ENCODE measurements at regions not wholly inside any gene's neighbourhood (a gene's known extent, or its start where the extent isn't known, plus 50 kb on each side); places are given as distances from the start of the nearest gene placed in this dataset.

DNA sequence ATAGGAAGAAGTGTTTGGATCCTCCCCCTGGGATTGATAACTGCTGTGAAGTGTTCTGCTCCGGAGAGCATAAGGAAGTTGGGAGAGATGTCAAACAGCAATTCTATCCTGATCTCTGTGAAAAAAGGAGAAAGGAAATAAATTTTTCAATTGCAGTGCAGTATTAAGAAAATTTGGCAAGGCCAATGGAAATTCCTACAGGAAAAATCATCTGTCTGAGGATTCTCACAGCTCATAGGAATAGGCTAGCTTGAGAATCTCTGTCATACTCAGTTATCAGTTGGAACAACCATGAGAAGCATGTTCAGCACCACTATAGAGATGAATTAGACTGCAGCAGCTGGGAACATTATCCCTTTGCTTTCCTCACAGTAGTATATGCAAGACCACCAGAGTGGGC is 1238.9 kb upstream of the MIR17HG start:
- H3K4me3 Mint-ChIP-seq, result no peak overlapping the region
- no peaks in the 10 kb centered on the region for H3K4me1 Mint-ChIP-seq
- CTCF ChIA-PET, result no interaction called here
- ATAC-seq (no peak), DNase-seq (no peak)
- no peak overlapping the region for H3K27ac Mint-ChIP-seq
- H3K36me3 Mint-ChIP-seq, result no peaks in the 10 kb centered on the region
- H3K9me3 Mint-ChIP-seq (ENCODE audit: low read depth), result peaks cover 23% of the 10 kb centered on the region
- no peaks in the 10 kb centered on the region for H3K27me3 Mint-ChIP-seq

DNA sequence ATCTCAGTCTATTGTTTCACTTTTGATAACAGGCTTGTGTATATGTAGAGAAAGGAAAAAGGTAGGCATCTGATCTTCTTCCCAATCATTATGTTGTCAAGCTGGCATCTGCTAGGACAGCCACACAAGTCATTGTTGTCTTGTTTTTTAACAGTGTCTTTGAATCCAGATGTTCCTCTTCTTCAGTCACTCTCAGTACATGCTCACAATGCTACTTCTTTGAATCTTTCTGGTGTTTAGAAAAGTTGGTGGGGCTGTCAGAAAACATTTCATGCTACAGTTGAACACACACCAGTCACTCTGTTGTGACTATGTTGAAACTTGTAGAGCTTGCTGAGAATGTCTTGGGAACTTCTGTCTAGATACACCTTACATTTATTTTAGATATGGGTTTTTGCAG is 1231.4 kb upstream of the MIR17HG start:
- H3K27me3 Mint-ChIP-seq, result no peaks in the 10 kb centered on the region
- H3K36me3 Mint-ChIP-seq, result no peaks in the 10 kb centered on the region
- no peak overlapping the region for H3K27ac Mint-ChIP-seq
- H3K4me3 Mint-ChIP-seq, result no peak overlapping the region
- CTCF ChIA-PET, result no interaction called here
- DNase-seq, result no peak
- ATAC-seq, result no peak
- no peaks in the 10 kb centered on the region for H3K4me1 Mint-ChIP-seq
- H3K9me3 Mint-ChIP-seq (ENCODE audit: low read depth), result peaks cover 14% of the 10 kb centered on the region

DNA sequence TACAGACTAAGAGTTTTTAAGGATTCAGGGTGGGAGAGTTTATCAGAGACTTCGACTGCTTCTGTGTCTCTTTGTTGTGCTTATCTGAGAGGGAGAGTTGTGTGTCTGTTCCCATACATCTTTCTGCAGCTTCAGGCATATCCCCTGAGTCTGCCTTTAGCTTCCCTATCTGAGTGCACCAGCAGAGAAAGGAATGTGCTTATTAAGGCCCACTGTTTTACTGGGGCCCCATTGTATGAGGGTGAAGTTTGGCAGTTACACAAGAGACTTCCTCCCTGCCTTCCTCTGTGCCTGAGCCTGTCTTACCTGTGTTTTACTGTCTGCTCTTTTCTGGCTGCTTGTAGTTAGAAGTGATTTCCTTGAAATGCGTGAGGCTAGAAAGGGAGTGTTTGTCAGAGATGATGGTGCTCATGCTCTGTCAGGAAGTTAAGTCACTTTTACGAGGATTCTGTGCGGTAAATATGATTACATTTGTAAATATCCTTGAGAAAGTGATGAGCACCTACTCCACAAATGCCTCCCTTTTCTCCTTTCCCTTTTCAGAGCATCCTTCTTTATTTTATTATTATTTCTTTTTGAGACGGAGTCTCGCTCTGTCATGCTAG is 1228.9 kb upstream of the MIR17HG start:
- ATAC-seq, result no peak
- H3K4me1 Mint-ChIP-seq, result no peaks in the 10 kb centered on the region
- no peak overlapping the region for H3K4me3 Mint-ChIP-seq
- no peaks in the 10 kb centered on the region for H3K27me3 Mint-ChIP-seq
- no peaks in the 10 kb centered on the region for H3K36me3 Mint-ChIP-seq
- H3K27ac Mint-ChIP-seq, result no peak overlapping the region
- CTCF ChIA-PET, result no interaction called here
- no peak for DNase-seq
- peaks cover 12% of the 10 kb centered on the region for H3K9me3 Mint-ChIP-seq (ENCODE audit: low read depth)

DNA sequence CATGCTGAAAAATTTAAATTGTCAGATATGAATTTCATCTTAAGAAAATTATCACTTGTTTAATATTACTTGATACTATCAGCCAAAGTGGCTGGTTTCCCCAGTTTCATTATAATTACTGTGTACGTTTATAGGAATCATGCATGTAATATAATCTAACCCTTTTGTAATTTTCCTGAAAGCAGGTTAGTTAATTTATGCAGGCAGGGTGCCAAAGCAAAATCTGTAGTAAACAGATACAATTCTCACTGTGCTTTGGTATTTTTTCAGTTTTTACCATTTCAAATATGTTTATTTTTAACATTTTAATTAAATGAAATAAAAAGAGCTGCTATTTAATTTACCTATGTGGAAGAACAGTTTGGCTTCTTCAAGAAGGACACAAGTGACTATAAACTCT is 1227.5 kb upstream of the MIR17HG start:
- Mint-ChIP-seq H3K4me3 (no peak overlapping the region), H3K27ac (no peak overlapping the region), H3K27me3 (no peaks in the 10 kb centered on the region), H3K36me3 (no peaks in the 10 kb centered on the region), H3K9me3 (ENCODE audit: low read depth) (peaks cover 13% of the 10 kb centered on the region), H3K4me1 (no peaks in the 10 kb centered on the region)
- ATAC-seq (no peak), DNase-seq (no peak)
- CTCF ChIA-PET, result no interaction called here

DNA sequence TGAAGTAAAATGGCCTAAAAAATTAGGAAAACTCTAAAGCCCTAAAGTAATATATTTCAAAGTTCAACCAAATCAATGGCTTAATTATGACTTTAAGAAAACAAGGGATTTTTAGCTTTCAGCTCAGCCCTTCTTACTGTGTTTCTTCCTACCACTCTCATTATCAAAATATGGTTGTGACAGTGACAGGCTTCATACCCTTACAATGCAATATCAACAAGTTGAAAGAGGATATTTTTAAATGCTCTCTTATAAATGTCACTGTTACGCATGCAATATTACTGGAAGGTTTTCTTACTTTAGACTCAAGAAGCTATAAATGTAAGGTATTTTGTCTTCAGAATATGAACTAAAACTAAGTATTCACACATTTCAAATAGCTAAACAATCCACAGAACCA is 1225.7 kb upstream of the MIR17HG start:
- Mint-ChIP-seq H3K4me3 (no peak overlapping the region), H3K36me3 (no peaks in the 10 kb centered on the region), H3K27ac (no peak overlapping the region), H3K9me3 (ENCODE audit: low read depth) (peaks cover 14% of the 10 kb centered on the region), H3K27me3 (no peaks in the 10 kb centered on the region), H3K4me1 (no peaks in the 10 kb centered on the region)
- ATAC-seq (no peak), DNase-seq (no peak)
- CTCF ChIA-PET, result no interaction called here

DNA sequence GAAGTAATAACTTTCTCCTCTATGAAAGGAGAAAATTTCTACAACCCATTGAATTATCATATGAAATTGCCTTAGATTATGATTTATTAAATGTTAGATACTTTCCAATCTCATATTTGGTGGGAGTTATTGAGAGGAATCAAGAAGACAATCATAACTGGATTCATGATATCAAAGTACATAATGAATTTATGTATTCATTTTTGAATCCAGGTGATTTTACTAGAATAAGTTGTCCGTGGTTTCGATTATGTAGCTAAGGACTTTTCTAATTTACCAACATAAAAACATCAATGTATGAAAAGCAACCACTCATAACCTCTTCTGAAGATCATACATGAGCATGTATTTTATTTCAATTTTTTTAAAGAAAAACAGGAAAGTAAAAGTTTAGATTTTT is 1225.0 kb upstream of the MIR17HG start:
- H3K4me1 Mint-ChIP-seq, result no peaks in the 10 kb centered on the region
- no peak for ATAC-seq

DNA sequence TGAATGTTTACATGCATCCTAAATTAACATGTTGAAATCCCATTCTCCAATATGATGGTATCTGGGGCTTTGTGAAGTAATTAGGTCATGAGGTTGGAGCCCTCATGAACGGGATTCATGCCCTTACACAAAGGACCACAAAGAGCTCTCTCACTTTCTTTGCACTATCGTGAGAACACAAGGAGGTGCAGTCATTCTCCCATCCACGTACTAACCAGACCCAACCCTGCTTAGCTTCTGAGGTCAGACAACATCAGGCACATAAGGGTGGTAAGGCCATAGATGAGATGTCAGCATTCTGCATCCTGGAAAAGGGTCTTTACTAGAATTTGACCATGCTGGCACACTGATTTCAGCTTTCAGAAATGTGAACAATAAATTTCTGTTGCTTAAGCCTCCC is 1211.9 kb upstream of the MIR17HG start:
- no peaks in the 10 kb centered on the region for H3K27me3 Mint-ChIP-seq
- CTCF ChIA-PET, result no interaction called here
- DNase-seq (no peak), ATAC-seq (no peak)
- peaks cover 13% of the 10 kb centered on the region for H3K9me3 Mint-ChIP-seq (ENCODE audit: low read depth)
- H3K4me1 Mint-ChIP-seq, result no peaks in the 10 kb centered on the region
- no peak overlapping the region for H3K27ac Mint-ChIP-seq
- H3K36me3 Mint-ChIP-seq, result no peaks in the 10 kb centered on the region
- no peak overlapping the region for H3K4me3 Mint-ChIP-seq

More for the DNA sequence above, 1225.0 kb upstream of the MIR17HG start:
- CTCF ChIA-PET, result no interaction called here
- no peak for DNase-seq
- no peak overlapping the region for H3K27ac Mint-ChIP-seq
- no peak overlapping the region for H3K4me3 Mint-ChIP-seq
- H3K36me3 Mint-ChIP-seq, result no peaks in the 10 kb centered on the region
- no peaks in the 10 kb centered on the region for H3K27me3 Mint-ChIP-seq
- H3K9me3 Mint-ChIP-seq (ENCODE audit: low read depth), result peaks cover 11% of the 10 kb centered on the region

DNA sequence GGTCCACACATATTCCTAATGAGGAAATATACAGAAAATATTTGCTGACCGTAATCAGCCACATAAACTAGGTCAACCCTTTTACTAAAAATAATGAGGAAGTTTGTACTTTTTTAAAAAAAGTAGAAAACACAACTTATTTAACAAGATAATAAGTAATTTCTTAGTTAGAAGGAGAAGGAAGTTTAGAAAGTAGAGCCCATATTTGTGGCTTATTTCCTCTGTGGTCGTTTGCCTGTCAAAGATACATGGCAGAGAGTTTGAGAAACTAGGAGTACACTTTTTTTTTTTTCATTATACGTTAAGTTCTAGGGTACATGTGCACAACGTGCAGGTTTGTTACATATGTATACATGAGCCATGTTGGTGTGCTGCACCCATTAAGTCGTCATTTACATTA is 1205.2 kb upstream of the MIR17HG start:
- no peak for DNase-seq
- CTCF ChIA-PET, result no interaction called here
- H3K4me3 Mint-ChIP-seq, result no peak overlapping the region
- no peaks in the 10 kb centered on the region for H3K36me3 Mint-ChIP-seq
- no peak for ATAC-seq
- no peaks in the 10 kb centered on the region for H3K9me3 Mint-ChIP-seq (ENCODE audit: low read depth)
- no peak overlapping the region for H3K27ac Mint-ChIP-seq
- H3K4me1 Mint-ChIP-seq, result no peaks in the 10 kb centered on the region
- no peaks in the 10 kb centered on the region for H3K27me3 Mint-ChIP-seq

DNA sequence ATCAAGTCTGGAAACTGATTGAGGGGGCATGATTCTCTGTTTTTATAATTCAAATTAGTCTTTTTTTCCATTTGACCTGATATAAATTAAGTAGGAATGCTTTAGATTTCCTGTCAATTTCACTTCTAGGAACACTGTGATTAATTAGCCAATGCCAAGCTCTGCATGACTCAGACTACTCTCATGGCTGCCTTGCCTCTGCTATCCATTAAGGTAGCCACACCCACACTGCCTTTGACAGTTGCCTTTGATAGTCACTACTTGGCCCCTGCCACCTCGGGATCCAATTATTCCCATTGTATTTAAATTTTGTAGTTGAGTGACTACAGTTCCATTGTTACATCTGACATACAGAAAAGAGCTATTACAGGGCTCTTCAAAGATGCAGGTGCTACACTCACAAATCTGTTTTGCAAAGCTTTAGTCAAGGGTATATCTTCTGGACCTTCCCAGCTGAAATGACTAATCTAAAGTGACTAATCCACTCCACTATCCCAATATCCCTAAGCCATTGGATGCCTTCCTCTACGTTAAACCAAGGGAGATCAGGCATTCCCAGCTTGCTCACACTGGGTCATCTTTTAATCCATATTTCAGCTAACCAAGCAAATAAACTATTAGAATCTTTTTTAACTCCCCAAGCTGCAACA is 1193.1 kb upstream of the MIR17HG start:
- Mint-ChIP-seq H3K4me1 (no peaks in the 10 kb centered on the region), H3K4me3 (no peak overlapping the region), H3K27ac (no peak overlapping the region), H3K27me3 (no peaks in the 10 kb centered on the region), H3K36me3 (no peaks in the 10 kb centered on the region), H3K9me3 (ENCODE audit: low read depth) (peaks cover 8% of the 10 kb centered on the region)
- no peak for ATAC-seq
- CTCF ChIA-PET, result no interaction called here
- DNase-seq, result no peak

DNA sequence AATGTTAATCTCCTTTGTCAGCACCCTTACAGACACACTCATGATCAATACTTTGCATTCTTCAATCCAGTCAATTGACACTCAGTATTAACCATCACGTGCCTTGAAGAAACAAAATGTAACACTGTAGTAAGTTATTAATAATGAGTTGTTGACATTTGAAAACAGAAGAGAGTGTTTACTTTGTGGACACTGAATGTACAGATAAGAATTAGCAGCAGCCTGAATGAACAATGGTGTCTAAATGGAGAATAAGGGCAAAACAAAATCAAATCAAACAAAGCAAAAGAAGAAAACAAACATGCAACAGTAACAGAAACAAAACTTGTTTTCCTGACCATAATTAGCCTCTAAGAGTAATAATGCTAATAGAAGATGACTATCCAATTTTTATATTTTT is 1191.1 kb upstream of the MIR17HG start:
- H3K9me3 Mint-ChIP-seq (ENCODE audit: low read depth), result peaks cover 13% of the 10 kb centered on the region
- DNase-seq (no peak), ATAC-seq (no peak)
- H3K36me3 Mint-ChIP-seq, result no peaks in the 10 kb centered on the region
- H3K4me3 Mint-ChIP-seq, result no peak overlapping the region
- CTCF ChIA-PET, result no interaction called here
- no peaks in the 10 kb centered on the region for H3K4me1 Mint-ChIP-seq
- no peak overlapping the region for H3K27ac Mint-ChIP-seq
- H3K27me3 Mint-ChIP-seq, result no peaks in the 10 kb centered on the region

DNA sequence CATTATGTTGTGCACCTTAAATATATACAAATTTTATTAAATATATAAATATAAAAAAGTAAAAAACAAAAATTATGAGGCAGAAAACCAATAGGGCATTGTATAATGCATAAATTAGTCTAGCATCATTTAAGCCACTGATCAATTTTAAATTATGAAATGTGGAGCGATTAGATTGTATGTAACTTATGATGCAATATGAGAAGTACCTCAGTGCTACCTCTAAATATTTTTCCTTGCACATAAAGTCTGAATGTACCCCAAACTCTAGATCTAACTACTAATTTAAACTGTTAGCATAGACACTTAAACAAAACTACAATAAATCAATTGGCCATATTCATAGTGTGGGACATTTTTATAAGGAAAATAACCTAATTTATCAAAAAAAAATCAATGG is 1178.5 kb upstream of the MIR17HG start:
- no peak overlapping the region for H3K4me3 Mint-ChIP-seq
- peaks cover 7% of the 10 kb centered on the region for H3K9me3 Mint-ChIP-seq (ENCODE audit: low read depth)
- no peak overlapping the region for H3K27ac Mint-ChIP-seq
- CTCF ChIA-PET, result no interaction called here
- H3K4me1 Mint-ChIP-seq, result no peaks in the 10 kb centered on the region
- H3K27me3 Mint-ChIP-seq, result no peaks in the 10 kb centered on the region
- DNase-seq, result no peak
- H3K36me3 Mint-ChIP-seq, result no peaks in the 10 kb centered on the region
- no peak for ATAC-seq

DNA sequence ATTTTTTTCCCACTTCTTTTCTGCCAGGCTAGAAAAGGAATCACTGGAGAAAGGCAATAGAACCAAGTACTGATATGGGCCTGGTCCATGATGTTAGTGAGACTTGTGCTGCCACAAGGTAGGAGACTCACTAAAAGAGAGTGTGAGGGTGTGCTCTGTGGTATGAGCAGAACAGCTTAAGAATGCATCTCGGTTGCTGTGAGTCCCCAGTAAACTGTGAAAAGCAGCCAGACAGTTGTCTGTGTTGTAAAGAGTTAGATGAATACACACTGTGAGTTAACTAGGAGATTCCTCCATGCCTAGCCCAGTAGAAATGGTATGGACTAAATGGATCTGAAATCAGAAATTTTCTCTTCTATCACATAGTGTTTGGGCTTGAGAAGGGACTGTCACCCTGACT is 1177.3 kb upstream of the MIR17HG start:
- no peaks in the 10 kb centered on the region for H3K4me1 Mint-ChIP-seq
- CTCF ChIA-PET, result no interaction called here
- ATAC-seq, result no peak

DNA sequence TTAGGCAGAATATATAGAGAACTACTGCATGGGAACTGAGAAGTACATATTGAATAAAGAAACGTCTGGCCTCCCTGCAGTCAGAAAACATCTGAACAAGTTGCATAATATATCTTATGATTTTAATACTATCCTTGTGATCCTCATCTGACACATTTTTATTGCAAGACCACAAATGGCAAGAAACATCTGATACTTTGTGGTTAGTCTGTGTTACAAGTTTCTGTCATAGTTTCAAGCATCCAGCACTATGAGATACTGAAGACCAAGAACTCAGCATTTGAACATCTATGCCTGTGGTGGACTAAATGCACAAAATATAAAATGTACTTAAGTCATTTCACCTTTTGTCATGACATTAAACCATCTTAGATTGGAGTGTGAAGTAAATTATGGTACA is 1175.8 kb upstream of the MIR17HG start:
- ATAC-seq, result no peak
- Mint-ChIP-seq H3K4me3 (no peak overlapping the region), H3K9me3 (ENCODE audit: low read depth) (peaks cover 5% of the 10 kb centered on the region), H3K4me1 (no peaks in the 10 kb centered on the region), H3K36me3 (no peaks in the 10 kb centered on the region), H3K27ac (no peak overlapping the region), H3K27me3 (no peaks in the 10 kb centered on the region)
- no peak for DNase-seq
- CTCF ChIA-PET, result no interaction called here

More for the DNA sequence above, 1177.3 kb upstream of the MIR17HG start:
- no peaks in the 10 kb centered on the region for H3K27me3 Mint-ChIP-seq
- no peak overlapping the region for H3K27ac Mint-ChIP-seq
- peaks cover 7% of the 10 kb centered on the region for H3K9me3 Mint-ChIP-seq (ENCODE audit: low read depth)
- H3K36me3 Mint-ChIP-seq, result no peaks in the 10 kb centered on the region
- H3K4me3 Mint-ChIP-seq, result no peak overlapping the region
- no peak for DNase-seq

DNA sequence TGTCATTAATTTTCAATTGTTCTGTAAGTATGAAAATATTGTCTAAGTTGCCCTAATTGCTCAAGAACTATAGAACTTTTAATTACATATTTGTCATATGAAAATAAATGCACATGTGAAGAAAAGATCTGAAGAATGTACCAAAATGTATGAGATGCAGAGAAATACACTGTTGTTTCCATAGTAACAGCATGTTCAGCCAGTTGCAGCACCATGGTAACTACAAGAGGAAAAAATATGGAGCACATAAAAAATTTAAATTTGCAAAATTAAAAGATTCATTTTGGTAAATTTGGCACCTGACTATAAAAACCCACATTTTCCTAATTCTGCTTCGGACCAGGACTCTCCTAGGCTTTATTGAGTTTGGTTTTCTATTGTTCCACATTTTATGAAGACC is 1170.0 kb upstream of the MIR17HG start:
- CTCF ChIA-PET, result no interaction called here
- DNase-seq (no peak), ATAC-seq (no peak)
- Mint-ChIP-seq H3K4me3 (no peak overlapping the region), H3K27me3 (no peaks in the 10 kb centered on the region), H3K4me1 (no peaks in the 10 kb centered on the region), H3K36me3 (no peaks in the 10 kb centered on the region), H3K27ac (no peak overlapping the region), H3K9me3 (ENCODE audit: low read depth) (peaks cover 5% of the 10 kb centered on the region)

DNA sequence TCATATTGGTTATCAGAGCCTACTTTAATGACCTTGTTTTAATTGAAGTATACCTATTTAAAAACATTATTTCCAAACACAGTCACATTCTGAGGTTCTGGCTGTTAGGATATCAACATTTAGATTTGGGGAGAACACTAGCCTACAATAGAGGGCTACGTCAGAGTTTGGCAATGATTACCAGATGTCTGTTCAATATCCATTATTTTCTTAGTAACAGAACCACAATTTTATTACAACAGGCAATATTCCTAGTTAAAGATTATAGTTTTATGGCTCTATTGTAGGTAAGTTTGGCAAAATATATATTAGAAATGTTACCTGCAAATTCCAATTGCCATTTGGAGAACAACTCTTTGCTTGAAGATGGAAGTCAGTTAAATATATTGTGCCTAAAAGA is 1163.1 kb upstream of the MIR17HG start:
- CTCF ChIA-PET, result no interaction called here
- H3K4me1 Mint-ChIP-seq, result no peaks in the 10 kb centered on the region

More for the DNA sequence above, 1163.1 kb upstream of the MIR17HG start:
- ATAC-seq (no peak), DNase-seq (no peak)
- no peak overlapping the region for H3K4me3 Mint-ChIP-seq
- no peak overlapping the region for H3K27ac Mint-ChIP-seq
- H3K9me3 Mint-ChIP-seq (ENCODE audit: low read depth), result no peaks in the 10 kb centered on the region
- no peaks in the 10 kb centered on the region for H3K27me3 Mint-ChIP-seq
- H3K36me3 Mint-ChIP-seq, result no peaks in the 10 kb centered on the region

Data from activated CD8-positive, alpha-beta memory T cell treated with anti-CD3 and anti-CD28 coated beads, Interleukin-2, amount 10 ng/mL, durations not matched to agents 7 days and 5 days (primary cell).